ENCODE measurements at regions not wholly inside any gene's neighbourhood (a gene's known extent, or its start where the extent isn't known, plus 50 kb on each side); places are given as distances from the start of the nearest gene placed in this dataset.

- TF ChIP-seq CTCF (IDR thresholded peaks at IDR 0.05) = no peak
- TF ChIP-seq POLR2A (IDR thresholded peaks at IDR 0.05) = no peak
These were observed 159.0 kb upstream of the MEF2C start for GRCh38 chr5:89041976-89042375.
